Activated CD8-positive, alpha-beta memory T cell treated with anti-CD3 and anti-CD28 coated beads for 24 hours (primary cell): ENCODE measurements at regions not wholly inside any gene's neighbourhood (a gene's known extent, or its start where the extent isn't known, plus 50 kb on each side); places are given as distances from the start of the nearest gene placed in this dataset.
"Not testable (repeated sequence)": the region's sequence is repeated elsewhere in the genome, so short reads cannot be mapped to it uniquely, and the experiment has no call there.

Experiments
- DNase-seq: peaks from one replicate; pipeline ENCODE4 v3.0.0-alpha.2; 2020

DNA sequence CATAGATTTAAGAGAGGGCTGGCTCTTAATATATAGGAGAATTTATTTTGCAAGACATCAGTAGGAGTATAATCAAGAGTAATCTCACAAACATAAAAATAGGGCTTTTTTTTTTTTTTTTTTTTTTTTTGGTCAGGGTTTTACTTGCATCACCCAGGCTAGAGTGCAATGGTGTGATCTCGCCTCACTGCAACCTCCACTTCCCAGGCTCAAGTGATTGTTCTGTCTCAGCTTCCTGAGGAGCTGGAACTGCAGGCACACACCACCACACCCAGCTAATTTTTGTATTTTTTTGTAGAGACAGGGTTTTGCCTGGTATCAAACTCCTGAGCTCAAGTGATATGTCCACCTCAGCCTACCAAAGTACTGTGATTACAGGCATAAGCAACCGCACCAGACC, 535.3 kb downstream of the CCSER2 start:
- DNase-seq: no peak

- no peak for DNase-seq
Observed at GRCh38 chr10:84876116-84876999, 548.0 kb downstream of the CCSER2 start.

GRCh38 chr10:84879991-84880390, 551.6 kb downstream of the CCSER2 start:
- DNase-seq: no peak

- DNase-seq: not testable (repeated sequence)
Observed at GRCh38 chr10:84881696-84882095, 553.3 kb downstream of the CCSER2 start.

GRCh38 chr10:84890706-84891105, 562.3 kb downstream of the CCSER2 start:
- DNase-seq: no peak

DNA sequence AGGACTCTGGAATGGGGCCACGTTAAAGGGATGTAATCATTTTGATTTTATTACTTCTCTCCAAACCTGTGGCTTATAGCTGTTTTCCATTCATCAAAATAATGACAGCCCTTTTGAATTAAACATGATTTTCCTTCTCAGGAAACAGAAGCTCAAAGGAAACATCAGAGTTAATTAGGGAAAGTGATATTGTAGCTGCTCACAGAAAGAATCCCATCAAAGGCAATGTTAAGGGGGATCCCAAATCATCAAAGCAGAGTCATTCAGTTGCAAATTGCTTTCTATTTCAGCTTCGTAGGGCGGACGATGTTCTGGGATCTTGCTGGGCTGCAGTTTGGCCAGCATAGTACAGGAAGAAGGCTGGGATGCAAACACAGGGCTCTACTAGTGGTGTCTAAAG, 563.2 kb downstream of the CCSER2 start:
- no peak for DNase-seq

DNA sequence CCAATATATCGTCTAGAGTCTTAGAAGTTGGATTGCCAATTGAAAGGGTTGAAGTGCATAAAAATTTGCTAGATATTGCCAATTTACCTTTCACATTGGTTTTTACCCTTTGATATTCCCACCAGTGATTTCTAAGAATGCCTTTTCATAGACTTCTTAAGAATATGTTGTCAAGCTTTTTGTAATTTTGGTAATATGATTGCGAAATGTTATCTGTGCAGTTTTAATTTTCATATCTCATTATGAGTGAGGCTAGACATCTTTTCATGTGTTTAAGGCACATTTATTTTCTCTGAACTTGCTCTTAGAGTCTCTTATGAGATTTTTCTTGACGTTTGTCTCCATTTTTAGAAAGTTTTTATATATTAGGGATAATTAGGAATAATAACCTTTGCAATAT, 567.2 kb downstream of the CCSER2 start:
- DNase-seq: no peak

DNA sequence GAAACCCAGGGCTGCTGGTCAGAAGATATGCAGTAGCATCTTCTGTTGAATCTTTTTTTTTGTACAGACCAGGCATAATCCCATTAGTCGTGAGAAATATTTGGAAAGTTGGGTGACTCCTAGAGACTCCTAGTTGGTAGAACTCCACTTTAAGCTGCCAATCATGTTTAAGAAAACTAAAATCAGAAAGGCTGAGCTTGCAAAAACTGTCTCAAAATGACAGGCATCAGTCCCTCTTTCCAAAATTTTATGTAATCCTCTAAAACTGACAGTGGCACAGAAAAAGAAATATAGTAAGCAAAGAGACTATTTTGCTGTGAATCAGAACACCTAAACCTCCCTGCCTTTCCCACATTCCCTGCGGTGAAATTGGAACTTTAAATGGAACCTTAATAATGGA, 568.5 kb downstream of the CCSER2 start:
- no peak for DNase-seq

DNA sequence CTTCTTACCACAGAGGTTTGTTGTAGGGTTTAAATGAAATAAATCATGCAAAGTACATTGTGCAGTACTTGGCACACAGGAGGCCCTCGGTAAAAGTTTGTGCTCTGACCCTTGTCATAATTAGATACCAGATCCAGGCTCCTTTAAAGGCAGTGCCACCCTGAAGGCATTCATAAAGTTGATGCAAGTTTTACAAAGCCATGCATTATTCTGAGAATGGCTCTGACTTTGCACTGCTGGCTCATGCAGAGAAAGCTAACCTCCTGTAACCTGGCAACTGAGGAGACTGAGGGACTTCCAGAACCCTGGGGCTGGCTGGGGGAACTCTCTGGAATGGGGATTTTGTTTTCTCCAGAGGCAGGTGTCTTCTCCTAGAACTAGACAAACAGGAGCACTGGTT, 570.9 kb downstream of the CCSER2 start:
- DNase-seq: no peak

GRCh38 chr10:84900141-84900540, 571.8 kb downstream of the CCSER2 start:
- no peak for DNase-seq

- no peak for DNase-seq
Observed at GRCh38 chr10:84901885-84902284, 573.5 kb downstream of the CCSER2 start.

DNA sequence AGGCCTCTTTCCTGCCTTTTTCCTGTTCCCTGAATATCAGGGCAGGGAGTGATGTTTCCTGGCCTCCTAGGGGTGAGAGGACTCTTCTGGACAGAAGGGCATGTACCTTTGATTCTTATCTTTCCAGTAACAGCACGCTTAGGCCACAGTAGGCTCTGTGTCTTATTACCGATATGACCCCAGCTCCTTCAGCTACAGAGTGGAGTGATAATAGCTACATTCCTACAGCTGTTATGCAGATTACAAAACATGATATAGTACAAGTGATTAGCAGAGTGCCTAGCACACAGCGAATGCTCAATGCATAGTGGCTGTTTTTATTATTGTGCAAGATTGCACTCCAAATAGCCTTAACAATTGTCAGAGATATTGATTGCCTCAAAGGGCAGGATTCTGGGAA, 574.2 kb downstream of the CCSER2 start:
- DNase-seq: no peak

- DNase-seq: no peak
Observed at GRCh38 chr10:84903320-84903719, 574.9 kb downstream of the CCSER2 start.

GRCh38 chr10:84907461-84908009, 579.1 kb downstream of the CCSER2 start:
- no peak for DNase-seq

DNA sequence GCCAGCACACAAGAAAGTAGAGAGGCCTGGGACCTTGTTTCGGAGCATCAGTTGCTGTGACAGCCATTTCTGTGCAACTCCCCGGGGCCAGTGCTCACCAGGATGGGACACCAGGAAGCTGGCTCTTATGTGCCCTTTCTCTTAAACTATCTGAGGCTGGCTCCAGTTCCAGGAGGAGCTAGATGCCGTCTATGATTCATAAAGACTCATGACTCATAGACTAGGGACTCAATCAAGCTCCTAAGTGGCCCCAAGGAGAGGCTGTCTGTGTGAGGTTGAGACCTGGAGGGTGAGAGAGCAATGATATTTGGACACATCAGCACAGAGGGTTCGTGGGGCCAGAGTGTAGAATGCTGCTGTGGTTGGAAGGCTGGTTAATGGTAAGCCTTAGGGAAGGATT, 580.1 kb downstream of the CCSER2 start:
- DNase-seq: no peak

GRCh38 chr10:84921701-84922100, 593.3 kb downstream of the CCSER2 start:
- no peak for DNase-seq

DNA sequence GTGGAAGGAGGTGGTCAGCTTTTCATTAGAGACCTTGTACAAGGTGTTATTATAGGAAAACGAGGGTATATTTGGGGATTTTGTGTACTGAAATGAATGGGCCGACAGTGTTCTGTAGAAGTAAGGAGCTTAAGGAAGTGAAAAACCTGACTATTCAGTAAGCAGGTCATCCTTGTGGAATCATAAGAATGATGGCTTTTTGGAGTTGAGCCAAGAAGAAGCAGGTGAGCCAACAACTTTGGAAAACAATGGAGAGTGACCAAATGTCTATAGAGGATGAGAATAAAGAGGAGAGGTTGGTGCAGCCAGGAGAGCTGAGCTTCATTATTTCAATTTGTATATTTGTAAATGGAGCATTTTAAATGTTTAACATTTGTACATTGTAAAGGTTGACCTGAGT, 595.7 kb downstream of the CCSER2 start:
- no peak for DNase-seq

- DNase-seq: no peak
Observed at GRCh38 chr10:84925495-84925894, 597.1 kb downstream of the CCSER2 start.

DNA sequence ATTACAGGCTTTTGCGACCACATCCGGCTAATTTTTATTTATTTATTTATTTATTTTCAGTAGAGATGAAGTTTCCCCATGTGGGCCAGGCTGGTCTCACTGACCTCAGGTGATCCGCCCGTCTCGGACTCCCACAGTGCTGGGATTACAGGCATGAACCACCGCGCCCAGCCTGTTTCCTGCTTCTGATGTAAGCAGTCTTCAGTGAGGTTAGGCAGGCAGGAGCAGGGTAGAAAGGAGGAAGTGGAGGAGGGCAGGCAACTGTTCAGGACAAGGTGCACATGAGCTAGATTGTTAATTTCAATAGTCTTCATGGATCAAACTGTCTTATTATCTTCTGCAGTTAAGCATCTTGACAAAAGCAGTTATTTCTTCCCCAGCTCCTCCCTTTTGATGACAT, 605.0 kb downstream of the CCSER2 start:
- no peak for DNase-seq

GRCh38 chr10:84935772-84936171, 607.4 kb downstream of the CCSER2 start:
- no peak for DNase-seq

DNA sequence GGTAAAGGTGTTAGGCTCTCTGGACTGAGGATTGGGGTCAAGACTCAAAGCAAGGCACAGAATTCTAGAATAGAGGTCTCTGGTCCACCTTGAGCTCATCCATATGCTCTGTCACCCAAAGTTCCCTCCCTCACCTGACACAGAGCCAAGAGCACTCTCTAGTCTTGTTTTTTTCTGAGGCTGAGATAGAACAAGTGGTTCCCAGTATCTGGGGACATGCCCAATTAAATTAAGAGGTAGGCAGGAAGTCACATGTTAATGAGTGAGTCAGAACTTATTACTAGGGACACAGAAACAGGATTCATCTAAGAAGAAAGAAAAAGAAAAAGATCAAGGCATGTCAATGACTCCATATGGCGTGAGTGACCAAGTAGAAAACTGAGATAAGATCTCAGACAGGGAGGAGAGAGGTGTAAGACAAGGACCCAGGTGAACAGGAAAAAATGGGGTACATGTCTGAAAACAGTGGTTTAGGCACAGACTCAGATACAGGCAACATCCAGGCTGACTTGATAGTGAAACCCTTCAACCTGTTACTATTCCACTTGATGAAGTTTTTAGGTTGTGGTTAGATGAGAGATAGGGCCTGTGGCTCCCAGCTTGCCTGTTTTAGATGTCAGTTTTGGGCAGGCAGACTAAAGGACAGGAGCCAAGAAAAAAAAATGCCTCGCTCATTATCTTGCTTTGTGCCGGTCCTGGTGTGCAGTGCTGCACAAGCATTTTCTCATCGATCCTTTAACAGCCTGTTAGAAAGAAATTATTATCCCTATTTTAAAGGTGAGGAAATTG, 609.9 kb downstream of the CCSER2 start:
- no peak for DNase-seq

- DNase-seq: no peak
Observed at GRCh38 chr10:84943541-84943940, 615.2 kb downstream of the CCSER2 start.

DNA sequence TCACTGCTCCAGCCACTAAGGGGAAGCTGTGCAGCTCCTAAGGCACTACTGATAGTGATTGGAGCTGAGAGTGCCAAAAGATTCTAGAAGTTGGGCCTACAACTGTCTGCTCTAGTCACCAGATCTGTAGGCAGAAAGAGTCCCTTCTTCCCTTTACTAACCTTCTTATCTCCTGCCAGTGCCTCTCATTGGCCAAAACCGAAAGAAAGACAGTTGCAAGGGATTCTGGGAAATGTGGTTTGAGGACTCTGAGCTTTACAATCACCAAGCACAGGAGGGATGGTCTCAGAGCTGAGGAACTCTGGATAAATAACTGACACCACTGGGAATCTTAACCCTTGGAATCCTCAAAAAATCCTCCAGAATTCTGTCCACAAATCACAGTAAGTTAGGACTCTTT, 615.8 kb downstream of the CCSER2 start:
- DNase-seq: no peak

GRCh38 chr10:84945791-84946190, 617.4 kb downstream of the CCSER2 start:
- DNase-seq: no peak
